Sigmoid colon (tissue), 4 donors: ENCODE measurements at regions not wholly inside any gene's neighbourhood (a gene's known extent, or its start where the extent isn't known, plus 50 kb on each side); places are given as distances from the start of the nearest gene placed in this dataset.

ENCODE experiments used
- EP300 ChIP-seq, 4 donors: sonication (generic); formaldehyde crosslinking; IDR thresholded peaks; one replicate each; pipeline ENCODE4 v1.6.1; 2017; ENCODE audit warnings: antibody characterized with exemption in 4 of 4
- POLR2A ChIP-seq, 2 donors: fragments of 450-650 bp; IDR thresholded peaks; one replicate each; pipeline ENCODE4 v1.6.1; 2016; ENCODE audit warnings: antibody characterized with exemption in 2 of 2, mild to moderate bottlenecking in 2 of 2, moderate library complexity in 2 of 2
- POLR2AphosphoS5 ChIP-seq, 4 donors: sonication (generic); formaldehyde crosslinking; IDR thresholded peaks; one replicate each; pipeline ENCODE4 v1.6.1; 2017; ENCODE audit warnings: antibody characterized with exemption in 4 of 4
- TF ChIP-seq, protein P1 (sequence below), 4 experiments: fragments of 450-650 bp in 3 of 4; fragments of 200-600 bp in 1 of 4; IDR thresholded peaks; one replicate each; pipeline ENCODE4 v1.5.1; 2016 to 2019; ENCODE audit warnings: antibody characterized with exemption in 4 of 4, mild to moderate bottlenecking in 3 of 4, moderate library complexity in 2 of 4

DNA sequence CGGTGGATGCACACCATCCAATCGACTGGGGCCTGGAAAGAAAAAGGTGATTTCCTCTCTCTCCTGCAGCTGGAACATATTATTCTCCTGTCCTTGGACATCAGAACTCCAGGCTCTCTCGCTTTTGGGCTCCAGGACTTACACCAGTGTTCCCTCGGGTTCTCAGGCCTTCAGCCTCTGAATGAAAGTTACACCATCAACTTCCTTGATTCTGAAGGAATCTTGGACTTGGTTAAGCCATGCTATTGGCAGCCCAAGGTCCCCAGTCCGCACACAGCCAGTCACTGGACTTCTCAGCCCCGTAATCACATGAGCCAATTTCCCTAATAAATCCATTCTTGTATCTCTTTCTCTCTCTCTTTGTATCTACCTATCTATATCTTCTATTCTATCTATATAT lies 418.9 kb downstream of the IRS1 start:
- TF ChIP-seq, protein P1, sequence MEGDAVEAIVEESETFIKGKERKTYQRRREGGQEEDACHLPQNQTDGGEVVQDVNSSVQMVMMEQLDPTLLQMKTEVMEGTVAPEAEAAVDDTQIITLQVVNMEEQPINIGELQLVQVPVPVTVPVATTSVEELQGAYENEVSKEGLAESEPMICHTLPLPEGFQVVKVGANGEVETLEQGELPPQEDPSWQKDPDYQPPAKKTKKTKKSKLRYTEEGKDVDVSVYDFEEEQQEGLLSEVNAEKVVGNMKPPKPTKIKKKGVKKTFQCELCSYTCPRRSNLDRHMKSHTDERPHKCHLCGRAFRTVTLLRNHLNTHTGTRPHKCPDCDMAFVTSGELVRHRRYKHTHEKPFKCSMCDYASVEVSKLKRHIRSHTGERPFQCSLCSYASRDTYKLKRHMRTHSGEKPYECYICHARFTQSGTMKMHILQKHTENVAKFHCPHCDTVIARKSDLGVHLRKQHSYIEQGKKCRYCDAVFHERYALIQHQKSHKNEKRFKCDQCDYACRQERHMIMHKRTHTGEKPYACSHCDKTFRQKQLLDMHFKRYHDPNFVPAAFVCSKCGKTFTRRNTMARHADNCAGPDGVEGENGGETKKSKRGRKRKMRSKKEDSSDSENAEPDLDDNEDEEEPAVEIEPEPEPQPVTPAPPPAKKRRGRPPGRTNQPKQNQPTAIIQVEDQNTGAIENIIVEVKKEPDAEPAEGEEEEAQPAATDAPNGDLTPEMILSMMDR (IDR thresholded peaks at IDR 0.05) = no peak
- TF ChIP-seq EP300 (IDR thresholded peaks at IDR 0.05) (no peak), POLR2AphosphoS5 (IDR thresholded peaks at IDR 0.05) (no peak), POLR2A (IDR thresholded peaks at IDR 0.05) (no peak)
